ENCODE measurements at regions not wholly inside any gene's neighbourhood (a gene's known extent, or its start where the extent isn't known, plus 50 kb on each side); places are given as distances from the start of the nearest gene placed in this dataset.

DNA sequence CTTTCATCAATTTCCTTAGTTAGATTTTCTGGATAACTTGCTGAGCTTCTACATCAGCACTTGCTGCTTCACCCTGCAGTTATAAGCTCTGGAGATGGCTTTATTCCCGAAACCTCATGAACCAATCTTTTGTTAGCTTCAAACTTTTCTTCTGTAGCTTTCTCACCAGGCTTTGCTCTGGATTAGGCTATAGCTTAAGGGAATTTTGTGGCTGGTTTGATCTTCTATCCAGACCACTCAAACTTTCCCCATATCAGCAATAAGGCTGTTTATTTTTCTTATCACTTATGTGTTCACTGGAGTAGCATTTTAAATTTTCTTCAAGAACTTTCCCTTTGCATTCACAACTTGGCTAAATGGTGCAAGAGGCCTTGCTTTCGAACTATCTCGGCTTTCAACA lies 1173.5 kb upstream of the NUDT12 start:
- no peak for ATAC-seq (ENCODE audit: low read depth)
- no peaks in the 10 kb centered on the region for H3K27me3 Mint-ChIP-seq
- no peak for TF ChIP-seq CTCF (IDR thresholded peaks at IDR 0.05)

GRCh38 chr5:104734046-104734445 lies 1171.5 kb upstream of the NUDT12 start:
- Mint-ChIP-seq H3K4me1 (no peaks in the 10 kb centered on the region), H3K27me3 (no peaks in the 10 kb centered on the region), H3K9me3 (peaks cover 4% of the 10 kb centered on the region), H3K27ac (no peak overlapping the region), H3K36me3 (ENCODE audit: low read depth) (no peaks in the 10 kb centered on the region), H3K4me3 (no peak overlapping the region)
- POLR2A ChIA-PET, result no interaction called here
- DNase-seq (no peak), ATAC-seq (ENCODE audit: low read depth) (no peak)
- CTCF ChIA-PET, result no interaction called here
- intact Hi-C loops (cut with micrococcal nuclease), result no loop called here
- no peak for TF ChIP-seq CTCF (IDR thresholded peaks at IDR 0.05)

More for the DNA sequence above, 1173.5 kb upstream of the NUDT12 start:
- H3K4me1 Mint-ChIP-seq, result no peaks in the 10 kb centered on the region
- intact Hi-C loops (cut with micrococcal nuclease), result no loop called here
- H3K9me3 Mint-ChIP-seq, result peaks cover 4% of the 10 kb centered on the region
- POLR2A ChIA-PET, result no interaction called here
- H3K27ac Mint-ChIP-seq, result no peak overlapping the region
- CTCF ChIA-PET, result no interaction called here
- DNase-seq, result no peak
- H3K36me3 Mint-ChIP-seq (ENCODE audit: low read depth), result no peaks in the 10 kb centered on the region
- no peak overlapping the region for H3K4me3 Mint-ChIP-seq

- CTCF ChIA-PET, result no interaction called here
- H3K27ac Mint-ChIP-seq, result no peak overlapping the region
- H3K4me3 Mint-ChIP-seq, result no peak overlapping the region
- DNase-seq, result no peak
- no peaks in the 10 kb centered on the region for H3K27me3 Mint-ChIP-seq
- peaks cover 8% of the 10 kb centered on the region for H3K9me3 Mint-ChIP-seq
- no peak for TF ChIP-seq CTCF (IDR thresholded peaks at IDR 0.05)
- no peak for ATAC-seq (ENCODE audit: low read depth)
- H3K36me3 Mint-ChIP-seq (ENCODE audit: low read depth), result no peaks in the 10 kb centered on the region
- POLR2A ChIA-PET, result no interaction called here
- intact Hi-C loops (cut with micrococcal nuclease), result no loop called here
- H3K4me1 Mint-ChIP-seq, result no peaks in the 10 kb centered on the region
These were observed 1170.6 kb upstream of the NUDT12 start for GRCh38 chr5:104733063-104733669.

GRCh38 chr5:104731331-104731730 lies 1168.7 kb upstream of the NUDT12 start:
- intact Hi-C loops (cut with micrococcal nuclease), result no loop called here
- Mint-ChIP-seq H3K4me1 (no peaks in the 10 kb centered on the region), H3K9me3 (peaks cover 8% of the 10 kb centered on the region), H3K4me3 (no peak overlapping the region), H3K27me3 (no peaks in the 10 kb centered on the region), H3K27ac (no peak overlapping the region), H3K36me3 (ENCODE audit: low read depth) (no peaks in the 10 kb centered on the region)
- ATAC-seq (ENCODE audit: low read depth) (no peak), DNase-seq (no peak)
- POLR2A ChIA-PET, result no interaction called here
- no peak for TF ChIP-seq CTCF (IDR thresholded peaks at IDR 0.05)
- CTCF ChIA-PET, result no interaction called here

GRCh38 chr5:104708027-104708426 lies 1145.4 kb upstream of the NUDT12 start:
- no peaks in the 10 kb centered on the region for H3K4me1 Mint-ChIP-seq
- peaks cover 4% of the 10 kb centered on the region for H3K9me3 Mint-ChIP-seq
- no peaks in the 10 kb centered on the region for H3K27me3 Mint-ChIP-seq
- H3K36me3 Mint-ChIP-seq (ENCODE audit: low read depth), result no peaks in the 10 kb centered on the region
- DNase-seq (no peak), ATAC-seq (ENCODE audit: low read depth) (no peak)
- TF ChIP-seq CTCF (IDR thresholded peaks at IDR 0.05), result no peak
- POLR2A ChIA-PET, result no interaction called here
- H3K27ac Mint-ChIP-seq, result no peak overlapping the region
- intact Hi-C loops (cut with micrococcal nuclease), result no loop called here
- H3K4me3 Mint-ChIP-seq, result no peak overlapping the region
- CTCF ChIA-PET, result no interaction called here

Data from activated B cell treated with CpG ODN at 0.5 μM for 24 hours (primary cell).